ENCODE measurements at regions not wholly inside any gene's neighbourhood (a gene's known extent, or its start where the extent isn't known, plus 50 kb on each side); places are given as distances from the start of the nearest gene placed in this dataset.
A peak's percentile ranks its signal among the peaks of the same experiment; 100 is the strongest.

DNA sequence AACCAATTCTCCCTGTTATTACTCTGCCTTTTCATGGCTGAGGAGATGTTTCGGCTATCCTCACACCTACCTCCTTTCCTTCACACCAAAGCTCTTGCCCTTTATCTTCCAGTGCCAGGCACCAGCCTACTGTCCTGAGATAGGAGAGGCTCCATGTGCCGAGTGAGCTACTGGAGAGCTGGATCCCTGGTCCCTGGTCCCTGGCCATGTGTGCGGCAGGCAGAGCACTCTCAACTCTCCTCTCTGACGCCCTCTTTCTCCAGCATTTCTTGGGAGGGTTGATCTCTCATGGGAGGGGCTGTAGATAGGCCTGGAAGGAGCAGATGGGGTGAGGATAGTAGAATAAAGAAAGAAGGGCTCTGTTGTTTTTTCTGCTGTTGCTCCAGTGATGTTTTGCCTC lies 277.1 kb upstream of the UMPS start:
- no peak for DNase-seq

DNA sequence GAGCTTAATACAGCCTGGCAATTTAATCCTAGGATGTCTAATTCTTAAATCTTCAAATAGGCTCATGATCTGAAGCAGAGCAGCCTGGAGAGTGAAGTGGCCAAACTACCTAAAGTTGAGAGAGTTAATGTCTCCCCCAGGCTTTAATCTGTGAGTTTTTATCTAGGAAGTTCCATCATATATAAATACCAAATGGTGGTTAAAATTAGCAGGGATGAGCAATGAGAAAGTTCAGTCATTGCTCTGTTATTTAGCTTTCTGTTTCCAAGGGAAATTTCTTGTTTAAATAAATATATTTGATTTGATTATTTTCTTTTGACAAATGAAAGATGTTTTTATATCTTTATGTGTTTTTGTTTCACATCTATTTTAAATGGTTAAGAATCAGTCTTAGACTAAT lies 274.4 kb upstream of the UMPS start:
- no peak for DNase-seq

DNA sequence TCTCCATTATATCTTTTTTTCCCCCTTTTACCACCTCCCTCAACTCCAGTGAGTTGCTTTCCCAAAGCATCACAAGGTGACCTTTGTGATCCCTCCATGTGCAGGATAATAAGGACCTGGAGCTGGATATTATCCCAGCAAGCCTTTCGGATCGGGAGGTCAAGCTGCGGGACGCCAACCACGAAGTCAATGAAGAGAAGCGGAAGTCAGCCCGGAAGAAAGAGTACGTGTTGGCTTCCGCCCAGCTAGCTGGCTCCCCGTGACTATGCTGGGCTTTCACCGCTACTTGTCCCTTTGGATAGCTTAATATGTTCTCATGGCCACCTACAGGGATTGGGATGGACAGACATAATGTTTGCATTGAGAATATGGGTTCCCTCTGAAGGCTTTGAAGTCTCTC lies 273.7 kb upstream of the UMPS start:
- DNase-seq = no peak

DNA sequence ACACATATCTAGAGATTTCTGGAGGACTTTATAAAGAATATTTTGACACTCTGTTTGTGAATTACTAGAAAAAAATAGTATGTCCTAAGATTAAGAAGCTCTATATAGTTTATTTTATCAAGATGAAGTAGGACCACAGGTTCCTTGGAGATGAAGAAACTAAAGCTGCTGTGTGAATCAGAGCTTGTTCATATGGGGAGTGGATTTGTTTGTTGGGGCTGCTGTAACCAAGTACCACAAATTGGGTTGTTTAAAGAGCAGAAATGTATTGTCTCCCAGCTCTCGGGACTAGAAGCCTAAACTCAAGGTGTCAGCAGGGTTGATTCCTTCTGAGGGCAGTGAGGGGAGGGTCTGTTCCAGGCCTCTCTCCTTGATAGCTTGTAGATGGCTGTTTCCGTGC lies 270.6 kb upstream of the UMPS start:
- no peak for DNase-seq

DNA sequence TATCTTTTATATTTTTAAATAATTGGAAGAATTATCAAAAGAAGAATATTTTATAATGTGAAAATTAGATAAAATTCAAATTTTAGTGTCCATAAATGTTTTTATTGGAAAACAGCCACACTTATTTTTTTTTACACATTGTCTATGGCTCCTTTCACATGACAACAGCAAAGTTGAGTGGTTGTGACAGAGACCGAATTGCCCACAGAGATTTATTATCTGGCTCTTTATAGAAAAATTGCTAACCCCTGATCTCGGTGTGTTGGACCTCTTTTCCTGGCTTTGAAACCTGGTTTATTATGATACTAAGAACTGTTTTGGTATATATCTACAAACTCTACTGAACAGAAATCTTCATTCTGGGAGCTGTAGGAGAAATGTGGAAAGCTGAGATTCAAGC lies 269.1 kb upstream of the UMPS start:
- no peak for DNase-seq

DNA sequence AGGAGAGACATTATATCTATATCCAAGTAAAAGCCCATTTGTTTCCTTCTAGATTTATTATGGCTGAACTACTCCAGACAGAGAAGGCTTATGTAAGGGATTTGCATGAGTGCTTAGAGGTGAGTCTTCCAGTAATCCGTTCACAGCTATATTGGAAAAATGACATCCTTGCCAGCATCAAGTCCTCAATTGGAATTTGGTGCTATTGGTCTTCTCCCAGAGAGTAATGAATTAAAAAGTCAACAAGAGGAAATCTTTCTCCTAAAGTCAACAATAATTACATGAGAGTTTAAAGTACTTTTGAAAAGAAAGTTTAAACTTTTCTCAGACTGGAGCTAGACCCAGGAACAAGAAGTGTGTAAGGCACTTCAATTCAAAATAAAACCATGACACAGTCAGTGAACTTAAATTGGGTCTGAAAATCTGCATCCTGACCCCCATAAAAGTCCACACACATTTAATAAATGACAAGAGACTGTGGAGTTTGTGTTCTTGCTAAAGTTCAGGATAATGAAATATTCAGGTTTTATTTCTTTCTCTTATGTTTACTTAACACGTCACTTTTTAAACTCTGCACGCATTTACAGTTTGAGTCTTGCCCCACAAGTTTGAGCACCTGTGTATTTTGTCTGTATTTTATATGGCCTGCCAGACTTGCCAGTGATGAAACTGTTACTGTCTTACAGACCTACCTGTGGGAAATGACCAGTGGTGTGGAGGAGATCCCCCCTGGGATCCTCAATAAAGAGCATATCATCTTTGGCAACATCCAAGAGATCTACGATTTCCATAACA lies 268.2 kb upstream of the UMPS start:
- no peak for DNase-seq

DNA sequence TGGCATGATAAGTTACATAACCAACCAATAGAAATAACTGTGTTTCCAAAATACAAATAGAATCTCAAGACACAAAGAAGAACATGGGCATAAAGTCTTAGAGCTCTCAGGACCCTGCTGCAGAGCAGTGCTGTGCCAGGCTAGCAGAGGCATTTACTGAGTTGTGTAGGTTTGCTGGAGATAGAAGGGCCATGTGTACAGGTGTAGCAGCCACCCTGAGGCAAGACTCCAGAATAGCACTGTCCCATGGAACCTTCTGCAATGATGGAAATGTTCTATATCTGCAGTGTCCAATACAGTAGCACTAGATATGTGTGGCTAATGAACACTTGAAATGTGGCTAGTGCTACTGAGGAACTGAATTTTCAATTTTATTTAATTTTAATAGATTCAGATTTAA lies 267.0 kb upstream of the UMPS start:
- DNase-seq = no peak

DNA sequence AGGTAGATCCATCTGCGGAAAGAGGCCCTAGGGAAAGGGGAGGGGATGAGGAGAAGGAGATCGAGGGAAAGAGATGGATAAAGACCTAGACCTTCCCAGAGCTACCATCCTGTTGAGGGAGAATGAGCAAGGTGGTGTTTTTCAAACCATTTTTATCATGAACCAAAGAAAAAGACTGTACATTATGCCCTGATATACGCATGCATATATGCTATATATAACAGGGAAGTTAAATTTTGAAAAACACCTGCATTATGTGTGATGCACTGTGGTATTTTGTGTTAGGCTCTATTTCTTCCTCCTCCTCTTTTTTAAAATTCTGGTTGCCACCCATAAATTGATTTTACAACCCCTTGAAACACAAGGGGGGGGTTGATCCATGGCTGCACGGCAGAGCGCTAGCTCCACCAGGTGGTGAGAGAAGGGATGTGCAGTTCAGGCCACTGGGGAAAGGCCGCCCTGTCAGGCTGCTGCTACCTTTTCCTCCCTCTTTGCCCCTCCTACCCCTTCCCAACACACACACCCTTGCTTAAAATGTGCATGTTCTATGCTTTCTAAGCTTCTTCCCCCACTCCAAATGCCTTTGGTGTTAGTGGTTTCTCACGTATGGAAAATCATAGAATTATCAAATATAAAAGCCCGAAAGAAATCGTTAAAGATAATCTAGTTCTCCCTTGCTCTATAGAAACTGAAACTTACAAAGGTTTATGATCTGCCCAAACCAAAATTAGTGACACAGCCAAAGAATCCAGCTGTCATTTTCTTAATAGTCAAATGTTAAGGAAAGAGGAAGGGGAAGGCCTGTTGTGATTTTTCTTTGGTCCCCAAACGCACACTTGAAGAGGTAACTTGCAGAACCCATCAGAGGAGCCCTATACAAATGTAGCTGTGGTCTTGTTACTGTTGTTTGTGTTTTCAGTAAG lies 262.0 kb upstream of the UMPS start:
- DNase-seq = peak; percentile 13 to 26

DNA sequence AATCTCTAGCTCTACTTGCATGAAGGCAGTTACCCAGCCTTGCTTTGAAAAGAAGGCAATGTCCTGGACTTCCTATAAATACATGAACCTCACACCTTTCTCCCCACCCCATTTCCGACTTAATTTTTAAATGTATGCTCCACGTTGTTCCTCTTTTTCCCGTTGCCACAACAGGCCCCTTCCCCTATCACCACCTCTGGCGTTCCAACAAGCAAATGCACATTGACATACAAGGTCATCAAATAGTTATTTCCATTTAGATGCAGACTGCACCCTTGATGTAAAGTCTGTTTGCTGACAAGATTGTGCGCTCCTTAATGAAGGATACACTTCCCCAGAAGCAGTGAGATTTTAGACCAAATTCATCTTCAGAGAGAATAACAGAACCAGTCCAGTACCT lies 260.7 kb upstream of the UMPS start:
- DNase-seq = no peak

DNA sequence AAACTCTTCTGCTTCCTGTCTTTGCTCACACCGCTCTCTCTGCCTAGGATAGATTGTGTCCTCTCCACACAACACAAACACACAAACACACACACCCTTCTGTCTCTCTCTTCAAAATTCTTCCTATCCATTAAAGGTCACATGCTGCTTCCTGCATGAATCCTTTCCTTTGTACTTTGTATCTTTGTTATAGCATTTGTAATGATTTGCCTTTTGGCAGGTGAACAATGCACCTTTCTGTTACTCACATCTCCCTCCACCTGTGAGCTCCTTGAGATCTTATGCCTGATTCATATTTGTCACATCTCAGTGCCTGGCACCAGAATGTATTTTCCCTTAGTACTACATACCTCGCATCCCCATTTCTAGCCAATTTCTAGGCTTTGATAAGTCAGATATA lies 251.4 kb upstream of the UMPS start:
- DNase-seq = no peak

DNA sequence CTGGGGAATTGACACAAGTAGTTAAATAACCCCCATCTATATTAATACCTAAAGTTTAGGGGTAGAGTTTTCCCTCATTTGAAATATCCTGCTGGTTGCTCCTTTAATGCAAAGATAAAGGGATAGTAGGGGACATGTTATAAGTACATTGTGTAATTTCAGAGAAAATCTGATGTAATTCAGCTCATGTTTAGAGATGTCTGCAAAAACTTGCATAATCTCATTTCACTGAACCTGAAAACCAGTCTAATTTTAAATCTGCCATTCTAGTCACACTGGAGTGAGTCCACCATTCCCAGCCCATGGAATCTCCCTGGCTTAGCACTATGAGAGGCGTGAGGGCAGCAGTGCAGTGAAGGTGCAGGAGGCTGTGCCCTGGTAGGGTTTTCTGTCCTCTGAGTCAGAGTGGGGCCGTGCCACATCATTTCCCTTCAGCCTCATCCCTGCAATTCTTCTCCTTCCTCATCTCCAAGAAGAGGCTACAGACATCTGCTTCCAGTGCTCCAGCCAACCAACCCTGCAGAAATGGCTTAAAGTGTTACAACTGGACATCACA lies 246.3 kb upstream of the UMPS start:
- no peak for DNase-seq

DNA sequence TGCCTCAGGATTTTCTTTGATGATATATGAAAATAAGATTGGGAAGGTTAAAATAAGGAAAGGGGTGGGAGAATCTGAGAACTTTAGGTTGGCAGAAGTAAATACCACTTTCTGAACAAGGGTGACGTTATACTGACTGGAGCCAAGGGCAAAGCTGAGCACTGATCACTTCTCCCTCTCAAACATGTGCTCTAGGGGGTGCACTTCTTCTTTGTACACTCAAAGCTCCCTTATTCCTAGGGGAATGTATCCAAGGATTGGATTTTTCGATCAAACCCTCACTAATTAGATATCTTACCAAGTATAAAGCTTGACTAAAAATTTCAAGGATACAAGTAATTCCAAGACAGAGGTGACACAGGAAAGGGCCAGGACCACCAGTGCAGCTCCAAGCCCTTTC lies 243.9 kb upstream of the UMPS start:
- DNase-seq = no peak

DNA sequence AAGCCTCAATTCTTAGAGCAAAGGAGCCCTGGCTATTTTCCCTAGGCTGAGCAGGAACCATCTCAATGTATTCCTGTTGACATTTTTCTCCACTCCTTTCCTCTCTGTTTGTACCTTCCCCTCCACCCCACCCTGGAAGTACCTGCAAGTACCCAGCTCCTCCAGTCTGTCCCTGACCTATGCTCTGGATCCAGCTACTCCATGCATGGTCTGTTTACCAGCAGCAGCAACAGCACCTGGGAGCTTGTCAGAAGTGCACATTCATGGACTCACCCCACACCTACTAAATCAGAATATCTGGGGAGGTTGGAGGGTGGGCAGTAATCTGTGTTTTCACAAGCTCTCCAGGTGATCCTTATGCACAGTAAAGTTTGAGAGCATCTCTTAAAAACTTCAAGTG lies 240.7 kb upstream of the UMPS start:
- no peak for DNase-seq

DNA sequence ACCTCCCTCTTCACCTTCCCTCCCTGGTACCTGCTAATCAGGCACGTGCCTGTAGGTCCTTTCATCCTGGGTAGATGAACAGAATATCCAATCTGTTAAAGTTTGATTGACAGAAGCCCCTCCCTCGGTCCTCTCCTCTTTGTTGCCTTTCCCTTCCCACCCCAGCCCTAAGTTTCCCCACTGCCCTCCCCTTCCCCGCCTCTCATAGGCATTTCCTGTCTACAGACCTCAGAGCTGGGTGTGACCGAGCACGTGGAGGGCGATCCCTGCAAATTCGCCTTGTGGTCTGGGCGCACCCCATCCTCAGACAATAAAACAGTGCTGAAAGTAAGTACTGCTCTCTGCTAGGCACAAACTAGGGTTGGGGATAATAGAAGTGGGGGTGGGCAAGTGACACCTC lies 239.2 kb upstream of the UMPS start:
- no peak for DNase-seq

DNA sequence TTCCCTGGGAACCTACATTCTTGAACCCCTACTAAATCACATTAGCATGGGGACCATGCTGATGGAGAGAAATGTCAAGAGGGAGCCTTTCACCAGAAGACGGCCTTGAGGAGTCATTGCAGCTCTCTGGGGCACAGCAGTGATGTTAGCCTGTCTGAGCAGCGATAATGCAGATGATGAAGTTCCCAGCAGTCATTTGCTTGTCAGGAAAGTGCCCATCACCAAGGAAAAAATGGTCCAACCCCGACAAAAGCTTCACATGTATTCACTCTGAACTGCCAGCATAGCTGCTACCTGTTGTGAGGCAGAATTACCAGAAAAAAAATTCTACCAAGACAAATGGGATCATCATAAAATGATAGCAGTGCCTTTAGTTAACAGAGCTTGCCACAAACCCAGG lies 238.4 kb upstream of the UMPS start:
- DNase-seq = no peak

DNA sequence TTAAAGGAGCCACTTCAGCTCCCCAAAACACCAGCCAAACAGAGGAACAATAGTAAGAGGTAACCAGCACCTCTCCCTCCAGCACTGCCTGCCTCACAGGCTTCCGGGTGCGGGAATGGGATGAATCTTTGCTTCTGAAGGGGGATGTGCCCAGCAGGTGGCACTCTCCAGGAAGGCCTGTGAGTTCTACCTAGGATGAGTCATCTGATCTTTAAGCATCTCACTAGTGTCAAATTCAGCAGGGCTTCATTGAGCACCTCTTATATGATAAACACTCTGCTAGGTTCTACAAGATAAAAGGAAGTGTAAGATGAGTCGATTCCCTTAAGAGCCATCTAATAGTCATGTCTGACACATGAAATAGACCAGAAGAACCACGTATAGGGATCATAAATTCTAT lies 237.4 kb upstream of the UMPS start:
- peak in 1 of 2 experiments; percentile 4 for DNase-seq

DNA sequence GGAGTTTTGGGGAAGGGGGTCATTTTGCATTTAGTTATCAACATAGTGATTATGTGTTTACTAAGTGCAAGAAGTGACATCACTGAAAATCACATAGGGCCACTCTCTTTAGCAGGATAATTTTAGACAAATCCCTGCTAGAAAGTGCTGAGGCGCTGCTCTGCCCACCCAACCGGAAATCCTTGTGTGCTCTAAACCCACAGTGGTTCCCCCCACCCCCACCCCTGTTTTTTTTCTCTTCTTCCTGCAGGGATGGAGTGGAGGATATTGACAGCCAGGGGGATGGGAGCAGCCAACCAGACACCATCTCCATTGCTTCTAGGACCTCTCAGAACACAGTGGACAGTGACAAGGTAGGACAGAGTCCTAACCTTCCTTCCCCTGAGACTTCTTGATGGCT lies 234.2 kb upstream of the UMPS start:
- DNase-seq = no peak

DNA sequence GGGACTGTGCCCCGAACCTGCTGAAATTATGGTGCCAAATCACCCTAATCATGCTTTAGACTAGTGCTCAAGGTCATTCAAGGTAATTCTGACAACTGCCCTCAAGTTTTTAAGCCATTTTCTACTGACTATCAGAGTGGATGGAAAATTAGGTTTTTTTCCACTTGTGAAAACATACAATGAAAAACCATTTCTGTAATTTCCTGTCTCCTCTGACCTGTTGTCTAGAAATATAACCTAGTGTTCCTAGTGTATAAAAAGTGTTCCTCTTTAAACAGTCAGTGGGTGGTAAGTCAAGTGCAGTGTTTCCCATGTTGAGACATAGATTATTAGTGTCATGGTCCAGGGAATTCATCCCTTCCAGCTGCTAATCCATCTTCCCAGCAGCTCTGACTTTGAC lies 232.8 kb upstream of the UMPS start:
- no peak for DNase-seq

DNA sequence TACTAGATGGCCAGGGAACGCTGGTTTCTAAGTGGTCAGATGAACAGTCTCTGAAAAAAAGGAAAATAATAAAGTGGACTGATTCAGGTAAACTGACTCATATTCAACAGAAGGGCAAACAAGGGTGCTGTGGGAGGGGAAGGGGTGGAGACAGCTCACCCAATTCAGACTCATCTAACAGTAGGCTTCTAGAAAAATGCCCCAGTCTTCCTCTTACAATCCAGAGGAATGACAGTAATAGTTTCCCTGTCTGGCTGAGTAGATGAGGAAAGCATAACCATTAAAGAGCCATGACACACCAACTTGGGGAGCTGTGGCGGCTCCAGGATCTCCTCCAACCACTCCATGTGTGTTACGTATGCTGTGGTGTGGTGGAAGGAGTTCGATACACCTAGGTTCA lies 231.4 kb upstream of the UMPS start:
- DNase-seq = no peak

DNA sequence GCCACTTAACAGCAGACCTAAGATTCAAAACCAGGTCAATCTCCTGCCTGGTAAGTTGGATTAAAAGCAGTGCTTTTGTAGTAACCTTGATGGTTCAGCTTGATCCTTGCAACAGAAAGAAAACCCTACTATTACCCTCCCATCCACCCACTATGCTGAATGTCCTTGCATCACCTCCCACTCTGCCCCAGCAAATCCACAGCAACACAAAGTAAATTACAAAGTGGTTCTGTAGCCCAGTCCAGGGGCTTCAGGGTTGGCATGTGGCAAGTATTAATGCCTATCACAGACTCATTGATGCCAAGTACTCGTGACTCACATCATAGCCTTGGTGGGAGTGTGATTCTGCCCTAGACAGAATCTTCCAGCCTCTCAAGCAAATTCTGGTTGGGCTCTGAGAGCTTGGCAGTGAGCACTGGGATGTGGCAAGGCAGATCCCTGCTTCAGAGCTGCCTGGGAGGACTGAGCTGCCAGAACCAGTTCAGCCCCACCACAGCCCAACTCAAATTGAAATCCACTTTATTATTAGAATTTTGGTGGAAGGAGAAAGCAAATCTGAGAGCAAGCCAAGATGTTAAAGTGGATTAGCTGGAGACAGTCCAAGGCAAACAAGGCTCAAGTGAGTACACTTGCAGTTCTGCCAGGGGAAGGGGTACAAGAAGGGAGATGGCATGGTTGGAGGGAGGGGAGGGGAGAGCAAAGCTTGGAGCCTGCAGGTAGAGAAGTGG lies 225.8 kb upstream of the UMPS start:
- no peak for DNase-seq

DNA sequence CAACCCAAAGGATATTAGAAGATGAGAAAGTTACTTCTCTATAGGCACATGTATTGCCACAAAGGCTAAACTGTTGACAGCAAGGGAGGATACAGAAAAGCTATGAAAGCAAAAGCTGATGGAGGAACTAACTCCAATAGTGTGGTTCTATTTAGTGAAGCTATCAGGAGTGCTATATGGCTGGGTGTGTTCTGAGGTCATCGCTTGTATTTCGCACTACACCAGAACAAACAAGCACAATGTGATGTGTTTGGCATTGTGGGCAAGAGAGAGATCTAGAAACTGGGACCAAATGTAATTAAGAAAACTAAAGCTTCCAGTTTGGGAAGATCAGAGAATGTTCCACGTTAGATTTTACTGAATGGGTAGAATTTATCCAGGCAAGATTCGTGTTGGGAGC lies 220.4 kb upstream of the UMPS start:
- no peak for DNase-seq

DNA sequence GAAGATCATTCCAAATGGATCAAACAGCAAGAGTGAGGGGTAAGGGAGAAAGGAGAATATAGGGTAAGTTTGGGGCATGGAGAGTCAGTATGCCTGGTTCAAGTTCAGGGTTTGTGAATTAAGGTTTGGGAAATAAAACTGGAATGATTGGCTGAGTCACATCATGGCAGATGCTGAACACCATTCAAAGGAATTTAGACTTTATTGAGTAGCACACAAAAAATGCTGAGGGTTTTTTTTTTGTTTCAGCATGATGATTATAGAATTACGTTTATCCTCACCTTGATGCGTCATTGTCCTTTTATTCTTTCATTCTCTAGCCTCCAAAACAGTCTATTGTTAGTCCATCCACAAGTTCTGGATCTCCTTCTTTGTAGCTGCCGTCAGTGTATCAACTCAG lies 220.0 kb upstream of the UMPS start:
- DNase-seq = no peak

DNA sequence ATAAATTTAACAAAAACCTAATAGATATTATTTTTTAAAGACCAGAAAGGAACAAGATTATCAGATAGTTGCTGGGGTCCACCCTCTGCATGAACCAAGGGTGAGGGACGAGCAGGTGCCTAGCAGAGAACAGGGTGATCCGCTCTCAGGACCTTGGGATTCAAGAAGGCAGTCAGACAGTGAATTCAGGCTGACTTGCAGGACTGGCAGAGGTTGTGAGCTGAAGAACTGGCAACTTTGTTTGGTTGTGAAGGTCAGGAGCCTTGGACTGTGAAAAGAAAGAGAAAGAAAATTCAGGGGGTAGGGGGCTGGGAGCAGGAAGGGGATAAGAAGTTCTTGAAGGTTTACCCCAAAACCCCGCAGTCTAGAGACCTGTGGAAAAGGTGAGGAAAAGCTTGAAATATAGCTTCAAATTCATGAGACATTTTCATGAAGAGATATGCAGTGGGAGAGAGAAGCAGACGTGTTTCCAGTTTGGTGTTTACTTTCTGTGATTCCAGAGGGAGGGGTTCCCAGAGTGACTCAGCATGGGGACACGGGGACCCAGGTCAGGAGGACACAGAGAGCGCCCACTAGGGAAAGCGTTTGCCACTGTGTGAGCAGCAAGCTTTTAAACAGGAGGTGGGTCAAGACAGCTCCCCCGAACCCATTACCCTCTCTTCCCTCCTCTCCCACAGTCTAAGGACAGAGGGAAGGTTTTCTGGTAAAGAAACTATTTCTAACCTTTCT lies 217.2 kb upstream of the UMPS start:
- no peak for DNase-seq
